Coronary artery (tissue), 2 donors: ENCODE measurements at regions not wholly inside any gene's neighbourhood (a gene's known extent, or its start where the extent isn't known, plus 50 kb on each side); places are given as distances from the start of the nearest gene placed in this dataset.

Experiments used
- DNase-seq: peaks from one replicate; pipeline ENCODE4 v3.0.0-alpha.2; 2017; ENCODE audit warnings: low spot score
- H3K27ac ChIP-seq, 2 donors: fragments of 200-600 bp; sonication (generic); one replicate each; pipeline ENCODE4 v1.5.1; 2016 to 2019
- H3K4me3 ChIP-seq: fragments of 200-600 bp; sonication (generic); 2 replicates; pipeline ENCODE4 v1.5.1; 2016; ENCODE audit warnings: mild to moderate bottlenecking, moderate library complexity
- CTCF ChIP-seq: fragments of 200-600 bp; sonication (generic); IDR thresholded peaks from one replicate; pipeline ENCODE4 v1.5.1; 2019; ENCODE audit warnings: antibody characterized with exemption

GRCh38 chr3:76615719-76616118 is 424.2 kb upstream of the ROBO2 start:
- TF ChIP-seq CTCF, result no peak
- H3K4me3 ChIP-seq, result no peak overlapping the region
- H3K27ac ChIP-seq, result no peak overlapping the region
- DNase-seq, result no peak

- no peak for TF ChIP-seq CTCF
- H3K27ac ChIP-seq, result no peak overlapping the region
- no peak for DNase-seq
- no peak overlapping the region for H3K4me3 ChIP-seq
These were observed 415.7 kb upstream of the ROBO2 start for GRCh38 chr3:76624164-76624563.

- no peak overlapping the region for H3K4me3 ChIP-seq
- no peak for DNase-seq
- TF ChIP-seq CTCF, result no peak
- H3K27ac ChIP-seq, result no peak overlapping the region
These were observed 412.7 kb upstream of the ROBO2 start for GRCh38 chr3:76627236-76627635.

- DNase-seq, result no peak
- no peak for TF ChIP-seq CTCF
- Histone ChIP-seq H3K27ac (no peak overlapping the region), H3K4me3 (no peak overlapping the region)
These were observed 408.6 kb upstream of the ROBO2 start for GRCh38 chr3:76631251-76631650.

GRCh38 chr3:76638006-76638405 is 401.9 kb upstream of the ROBO2 start:
- no peak overlapping the region for H3K27ac ChIP-seq
- H3K4me3 ChIP-seq, result no peak overlapping the region
- TF ChIP-seq CTCF, result no peak
- no peak for DNase-seq

GRCh38 chr3:76643623-76644304 is 396.1 kb upstream of the ROBO2 start:
- Histone ChIP-seq H3K27ac (no peak overlapping the region), H3K4me3 (no peak overlapping the region)
- TF ChIP-seq CTCF, result no peak
- DNase-seq, result no peak

GRCh38 chr3:76644305-76644675 is 395.6 kb upstream of the ROBO2 start:
- Histone ChIP-seq H3K4me3 (no peak overlapping the region), H3K27ac (no peak overlapping the region)
- no peak for TF ChIP-seq CTCF
- no peak for DNase-seq
